ENCODE measurements at regions not wholly inside any gene's neighbourhood (a gene's known extent, or its start where the extent isn't known, plus 50 kb on each side); places are given as distances from the start of the nearest gene placed in this dataset.
"Not testable (repeated sequence)": the region's sequence is repeated elsewhere in the genome, so short reads cannot be mapped to it uniquely, and the experiment has no call there.

DNA sequence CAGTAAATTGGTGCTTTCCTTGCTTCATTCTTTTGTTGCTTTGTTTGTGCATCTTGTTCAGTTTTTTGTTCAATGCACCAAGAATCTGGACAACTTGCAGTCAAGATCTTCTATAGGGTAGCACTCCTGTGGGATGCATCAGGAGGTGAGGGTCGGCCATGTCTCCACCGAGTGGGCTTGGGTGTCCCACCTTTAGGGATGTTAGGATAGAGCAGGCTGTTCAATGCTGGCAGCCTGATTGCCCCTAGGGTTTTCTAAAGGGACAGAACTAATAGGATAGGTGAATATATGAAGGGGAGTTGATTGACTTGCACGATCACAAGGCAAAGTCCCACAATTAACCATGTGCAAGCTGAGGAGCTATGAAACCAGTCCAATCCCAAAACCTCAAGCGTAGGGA lies 109.9 kb downstream of the GLRX3 start:
- H3K27me3 Mint-ChIP-seq (ENCODE audit: low read depth): peaks cover 29% of the 10 kb centered on the region

DNA sequence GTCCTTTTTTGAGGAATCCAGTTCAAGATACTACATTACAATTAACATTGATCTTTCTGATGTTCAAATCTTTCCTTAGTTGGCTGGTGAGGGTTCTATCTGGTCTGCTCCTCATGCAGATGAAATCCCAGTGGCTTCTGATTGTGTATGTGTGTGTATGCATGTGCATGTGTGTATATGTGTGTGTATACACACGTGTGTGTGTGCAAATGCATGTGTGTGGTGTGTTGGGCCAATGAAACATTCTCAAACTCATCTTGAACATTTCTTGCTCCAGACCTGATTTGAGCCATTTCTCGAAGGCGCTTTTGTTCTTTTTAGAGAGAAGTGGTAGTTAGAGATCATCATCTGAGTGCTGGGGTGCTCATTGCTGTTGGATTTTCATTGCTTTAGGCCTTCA lies 113.9 kb downstream of the GLRX3 start:
- Mint-ChIP-seq H3K4me1 (ENCODE audit: low read depth) (no peaks in the 10 kb centered on the region), H3K27me3 (ENCODE audit: low read depth) (peaks cover 6% of the 10 kb centered on the region), H3K27ac (no peak overlapping the region), H3K36me3 (ENCODE audit: low read depth) (no peaks in the 10 kb centered on the region), H3K9me3 (no peaks in the 10 kb centered on the region), H3K4me3 (no peak overlapping the region)
- DNase-seq (ENCODE audit: low spot score): no peak

More for the DNA sequence above, 109.9 kb downstream of the GLRX3 start:
- Mint-ChIP-seq H3K9me3 (peaks cover 5% of the 10 kb centered on the region), H3K4me1 (ENCODE audit: low read depth) (peaks cover 10% of the 10 kb centered on the region), H3K36me3 (ENCODE audit: low read depth) (no peaks in the 10 kb centered on the region), H3K4me3 (no peak overlapping the region), H3K27ac (no peak overlapping the region)
- no peak for DNase-seq (ENCODE audit: low spot score)

DNA sequence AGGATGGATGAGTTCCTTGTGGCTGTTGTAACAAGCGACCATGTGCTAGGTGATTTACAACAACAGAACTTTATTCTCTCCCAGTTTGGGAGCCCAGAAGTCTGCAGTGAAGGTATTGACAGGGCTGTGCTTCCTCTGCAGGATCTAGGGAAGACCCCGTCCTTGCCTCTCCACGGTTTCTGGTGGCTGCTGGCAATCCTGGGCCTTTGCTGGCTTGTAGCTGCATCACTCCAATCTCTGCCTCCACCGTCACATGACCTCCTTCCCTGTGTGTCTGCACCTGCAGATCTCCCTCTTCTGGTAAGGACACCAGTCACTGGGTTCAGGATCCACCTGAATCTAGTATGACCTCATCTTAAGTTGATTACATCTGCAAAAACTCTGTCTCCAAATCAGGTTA lies 115.6 kb downstream of the GLRX3 start:
- Mint-ChIP-seq H3K27me3 (ENCODE audit: low read depth) (no peaks in the 10 kb centered on the region), H3K4me1 (ENCODE audit: low read depth) (no peaks in the 10 kb centered on the region), H3K9me3 (no peaks in the 10 kb centered on the region), H3K36me3 (ENCODE audit: low read depth) (no peaks in the 10 kb centered on the region), H3K27ac (no peak overlapping the region), H3K4me3 (no peak overlapping the region)
- no peak for DNase-seq (ENCODE audit: low spot score)

DNA sequence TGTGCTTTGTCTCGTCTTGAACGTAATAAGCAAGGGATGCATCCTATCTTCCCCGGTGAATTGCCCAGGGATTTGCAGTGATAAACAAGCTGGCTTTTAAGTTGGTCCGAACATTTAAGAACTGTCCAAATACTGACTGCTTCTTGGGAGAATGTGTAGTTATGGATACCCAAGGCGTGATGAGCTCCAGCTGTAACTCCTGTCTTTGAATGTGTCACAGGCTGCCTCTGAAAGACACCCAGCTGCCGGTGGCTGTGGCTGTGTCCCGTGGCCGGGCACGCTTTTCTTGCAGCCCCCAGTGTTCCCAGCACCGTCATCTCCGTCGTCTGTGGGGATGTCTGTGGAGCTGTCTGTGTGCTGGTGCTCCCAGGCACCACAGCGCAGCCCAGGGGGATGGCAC lies 118.1 kb downstream of the GLRX3 start:
- Mint-ChIP-seq H3K4me3 (no peak overlapping the region), H3K27ac (no peak overlapping the region), H3K36me3 (ENCODE audit: low read depth) (no peaks in the 10 kb centered on the region), H3K9me3 (no peaks in the 10 kb centered on the region), H3K27me3 (ENCODE audit: low read depth) (no peaks in the 10 kb centered on the region), H3K4me1 (ENCODE audit: low read depth) (no peaks in the 10 kb centered on the region)
- DNase-seq (ENCODE audit: low spot score): no peak

DNA sequence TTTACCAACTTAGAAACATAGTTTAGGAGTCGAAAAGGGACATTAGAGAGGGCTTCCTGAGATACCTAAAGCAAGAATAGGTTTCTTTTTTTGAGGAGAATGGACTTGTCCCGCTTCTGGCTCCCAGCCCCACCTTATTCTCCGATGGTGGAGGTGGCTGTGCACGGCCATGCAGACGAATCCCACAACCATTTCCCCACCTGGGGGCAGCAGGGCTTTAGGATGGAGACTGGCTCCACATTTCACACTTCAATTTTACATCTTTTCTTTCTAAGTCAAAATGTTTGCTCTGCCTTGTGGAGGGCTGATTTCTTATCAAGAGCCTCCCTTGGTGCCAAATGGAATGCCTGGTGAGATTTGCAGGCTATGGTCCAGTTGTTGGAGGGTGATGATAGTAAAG lies 118.5 kb downstream of the GLRX3 start:
- Mint-ChIP-seq H3K27ac (no peak overlapping the region), H3K9me3 (no peaks in the 10 kb centered on the region), H3K27me3 (ENCODE audit: low read depth) (no peaks in the 10 kb centered on the region), H3K4me3 (no peak overlapping the region), H3K36me3 (ENCODE audit: low read depth) (no peaks in the 10 kb centered on the region), H3K4me1 (ENCODE audit: low read depth) (no peaks in the 10 kb centered on the region)
- no peak for DNase-seq (ENCODE audit: low spot score)

DNA sequence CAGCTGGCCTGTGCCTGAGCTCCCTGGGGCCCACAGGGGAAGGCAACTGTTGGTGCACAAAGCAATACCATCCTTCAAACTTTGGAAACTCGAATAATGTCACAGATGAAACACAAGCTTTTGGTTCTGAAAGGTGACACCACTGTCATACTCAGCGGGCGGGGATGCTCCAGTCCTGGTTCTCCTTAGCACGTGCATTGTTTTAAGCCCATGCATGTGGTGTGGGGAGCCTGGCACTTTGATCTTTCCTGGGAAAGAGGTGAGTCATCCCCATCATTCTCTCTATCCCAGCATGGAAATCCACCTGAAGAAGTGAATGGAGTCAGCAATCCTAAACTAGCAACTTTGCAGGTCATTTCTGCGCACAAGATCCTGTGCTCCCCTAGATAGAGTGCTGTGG lies 119.6 kb downstream of the GLRX3 start:
- H3K4me3 Mint-ChIP-seq: no peak overlapping the region
- no peak overlapping the region for H3K27ac Mint-ChIP-seq
- no peaks in the 10 kb centered on the region for H3K27me3 Mint-ChIP-seq (ENCODE audit: low read depth)
- DNase-seq (ENCODE audit: low spot score): no peak
- no peaks in the 10 kb centered on the region for H3K9me3 Mint-ChIP-seq
- no peaks in the 10 kb centered on the region for H3K4me1 Mint-ChIP-seq (ENCODE audit: low read depth)
- H3K36me3 Mint-ChIP-seq (ENCODE audit: low read depth): no peaks in the 10 kb centered on the region

DNA sequence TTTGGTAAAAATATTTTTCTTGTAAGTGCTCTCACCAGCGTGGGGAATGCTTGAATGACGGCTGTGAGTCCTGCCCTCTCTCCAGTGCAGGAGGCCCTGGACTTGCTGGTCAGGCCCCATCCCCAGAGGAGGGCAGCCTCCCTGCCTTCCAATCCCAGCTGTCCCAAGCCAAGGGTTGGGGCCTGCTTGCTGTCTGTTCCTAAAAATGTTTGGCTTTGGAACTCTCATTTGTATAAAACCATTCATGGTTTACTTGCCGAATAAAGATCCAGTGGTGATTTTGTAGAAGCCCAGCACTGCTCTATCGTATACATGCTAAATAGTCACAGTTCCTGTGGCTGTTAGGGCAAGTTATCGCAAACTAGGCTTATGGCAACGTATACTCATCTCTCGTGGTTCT lies 121.7 kb downstream of the GLRX3 start:
- H3K9me3 Mint-ChIP-seq: no peaks in the 10 kb centered on the region
- H3K4me3 Mint-ChIP-seq: no peak overlapping the region
- no peaks in the 10 kb centered on the region for H3K36me3 Mint-ChIP-seq (ENCODE audit: low read depth)
- no peak overlapping the region for H3K27ac Mint-ChIP-seq
- H3K4me1 Mint-ChIP-seq (ENCODE audit: low read depth): no peaks in the 10 kb centered on the region
- no peaks in the 10 kb centered on the region for H3K27me3 Mint-ChIP-seq (ENCODE audit: low read depth)
- no peak for DNase-seq (ENCODE audit: low spot score)

DNA sequence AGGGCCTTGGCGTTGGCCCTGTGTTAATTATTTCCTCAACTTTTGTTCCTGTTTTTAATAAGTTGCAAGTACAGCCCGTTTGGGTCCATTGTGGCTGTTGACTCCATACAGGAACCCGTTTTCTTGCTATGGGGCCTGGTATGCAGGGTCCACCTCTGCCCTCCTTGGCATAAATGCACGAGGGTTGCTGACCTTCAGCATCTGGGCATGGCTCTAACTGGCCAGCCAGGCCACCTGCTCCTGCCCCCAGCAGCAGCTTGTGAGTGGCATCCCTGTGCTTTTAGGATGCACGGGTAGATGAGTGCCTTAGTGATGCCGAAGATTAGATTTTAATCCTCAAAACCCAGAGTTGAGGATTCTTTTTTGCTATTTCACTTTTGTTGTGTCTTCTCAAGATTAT lies 123.2 kb downstream of the GLRX3 start:
- Mint-ChIP-seq H3K9me3 (no peaks in the 10 kb centered on the region), H3K36me3 (ENCODE audit: low read depth) (no peaks in the 10 kb centered on the region), H3K27ac (no peak overlapping the region), H3K4me3 (no peak overlapping the region), H3K27me3 (ENCODE audit: low read depth) (no peaks in the 10 kb centered on the region), H3K4me1 (ENCODE audit: low read depth) (no peaks in the 10 kb centered on the region)
- DNase-seq (ENCODE audit: low spot score): no peak

DNA sequence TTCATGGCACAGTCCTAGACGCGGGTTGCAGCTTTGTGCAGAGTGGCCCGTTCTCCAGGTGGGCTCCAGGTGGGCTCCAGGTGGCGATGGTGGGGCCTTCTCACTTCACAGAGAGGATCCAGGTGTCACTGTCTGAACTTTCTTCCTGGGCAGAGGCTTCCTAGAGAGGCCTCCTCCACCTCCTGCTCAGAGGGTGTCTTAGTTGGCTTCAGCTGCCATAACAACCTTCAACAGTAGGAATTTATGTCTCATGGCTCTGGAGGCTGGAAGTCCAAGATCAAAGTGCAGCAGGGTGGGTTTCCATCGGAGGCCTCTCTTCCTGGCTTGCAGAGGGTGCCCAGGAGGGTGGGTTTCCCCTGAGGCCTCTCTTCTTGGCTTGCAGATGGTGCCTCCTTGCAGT lies 125.1 kb downstream of the GLRX3 start:
- H3K27ac Mint-ChIP-seq: no peak overlapping the region
- no peaks in the 10 kb centered on the region for H3K9me3 Mint-ChIP-seq
- H3K4me3 Mint-ChIP-seq: no peak overlapping the region
- no peaks in the 10 kb centered on the region for H3K27me3 Mint-ChIP-seq (ENCODE audit: low read depth)
- DNase-seq (ENCODE audit: low spot score): no peak
- no peaks in the 10 kb centered on the region for H3K36me3 Mint-ChIP-seq (ENCODE audit: low read depth)
- no peaks in the 10 kb centered on the region for H3K4me1 Mint-ChIP-seq (ENCODE audit: low read depth)

DNA sequence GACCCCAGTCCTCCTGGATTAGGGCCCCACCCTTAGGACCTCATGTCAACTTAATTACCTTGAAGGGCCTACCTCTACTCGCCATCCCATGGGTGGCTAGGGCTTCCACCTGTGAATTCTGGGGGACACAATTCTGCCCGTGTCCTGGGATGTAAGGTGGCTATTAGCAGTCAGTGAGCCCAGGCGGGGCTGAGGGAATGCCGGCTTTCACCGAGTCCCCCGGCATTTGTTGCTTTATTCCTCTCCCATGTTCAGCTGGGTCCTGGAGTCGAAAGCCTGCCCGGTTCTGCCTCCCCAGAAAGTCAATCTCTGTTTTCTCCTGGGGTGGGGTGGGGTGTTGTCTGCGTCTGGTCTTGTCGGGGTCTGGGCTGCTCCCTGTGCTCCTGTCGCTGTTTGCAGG lies 125.6 kb downstream of the GLRX3 start:
- H3K36me3 Mint-ChIP-seq (ENCODE audit: low read depth): no peaks in the 10 kb centered on the region
- no peaks in the 10 kb centered on the region for H3K4me1 Mint-ChIP-seq (ENCODE audit: low read depth)
- H3K9me3 Mint-ChIP-seq: no peaks in the 10 kb centered on the region
- no peak overlapping the region for H3K27ac Mint-ChIP-seq
- no peak overlapping the region for H3K4me3 Mint-ChIP-seq
- no peaks in the 10 kb centered on the region for H3K27me3 Mint-ChIP-seq (ENCODE audit: low read depth)
- no peak for DNase-seq (ENCODE audit: low spot score)

DNA sequence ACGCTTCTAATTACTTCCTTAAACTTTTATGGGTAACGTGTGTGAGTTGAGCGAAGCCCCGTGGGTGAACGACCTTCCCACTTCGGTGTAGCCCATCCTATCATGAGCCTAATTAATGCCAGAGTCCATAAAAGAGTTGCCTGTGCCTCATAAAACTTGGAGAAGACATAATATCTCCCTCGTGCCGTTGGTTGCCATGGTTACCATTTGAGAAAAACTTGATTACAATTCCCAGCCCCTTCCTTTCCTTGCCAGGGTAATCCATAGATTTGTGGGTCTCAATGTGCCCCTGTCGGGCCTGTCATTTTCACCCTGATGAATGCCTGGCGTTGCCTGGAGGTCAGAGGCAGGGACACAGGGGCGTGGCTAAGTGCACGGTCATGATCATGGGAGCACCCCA lies 127.1 kb downstream of the GLRX3 start:
- no peak for DNase-seq (ENCODE audit: low spot score)
- no peaks in the 10 kb centered on the region for H3K9me3 Mint-ChIP-seq
- no peaks in the 10 kb centered on the region for H3K27me3 Mint-ChIP-seq (ENCODE audit: low read depth)
- H3K4me3 Mint-ChIP-seq: no peak overlapping the region
- H3K4me1 Mint-ChIP-seq (ENCODE audit: low read depth): no peaks in the 10 kb centered on the region
- no peaks in the 10 kb centered on the region for H3K36me3 Mint-ChIP-seq (ENCODE audit: low read depth)
- no peak overlapping the region for H3K27ac Mint-ChIP-seq

DNA sequence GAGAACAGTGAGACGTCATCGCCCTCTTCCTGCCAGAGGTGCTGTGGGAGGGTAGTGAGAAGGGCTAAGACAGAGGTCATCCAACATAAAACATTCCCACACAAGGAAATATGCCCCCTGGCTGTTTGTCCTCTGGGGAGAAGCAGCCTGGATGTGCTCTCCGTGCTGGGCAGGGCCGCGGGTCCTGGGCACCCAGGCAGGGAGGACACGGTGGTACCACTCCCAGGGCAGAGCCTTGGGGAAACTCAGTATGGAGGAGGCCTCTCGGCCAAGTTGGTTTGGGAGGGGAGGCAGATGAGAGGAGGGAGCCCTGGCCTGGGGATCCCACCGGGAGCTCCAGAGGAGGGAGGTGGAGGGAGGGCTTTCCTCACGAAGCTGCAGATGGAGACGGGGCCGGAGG lies 129.4 kb downstream of the GLRX3 start:
- H3K27ac Mint-ChIP-seq: no peak overlapping the region
- H3K9me3 Mint-ChIP-seq: no peaks in the 10 kb centered on the region
- H3K27me3 Mint-ChIP-seq (ENCODE audit: low read depth): no peaks in the 10 kb centered on the region
- DNase-seq (ENCODE audit: low spot score): no peak
- H3K36me3 Mint-ChIP-seq (ENCODE audit: low read depth): no peaks in the 10 kb centered on the region
- no peak overlapping the region for H3K4me3 Mint-ChIP-seq
- H3K4me1 Mint-ChIP-seq (ENCODE audit: low read depth): no peaks in the 10 kb centered on the region

DNA sequence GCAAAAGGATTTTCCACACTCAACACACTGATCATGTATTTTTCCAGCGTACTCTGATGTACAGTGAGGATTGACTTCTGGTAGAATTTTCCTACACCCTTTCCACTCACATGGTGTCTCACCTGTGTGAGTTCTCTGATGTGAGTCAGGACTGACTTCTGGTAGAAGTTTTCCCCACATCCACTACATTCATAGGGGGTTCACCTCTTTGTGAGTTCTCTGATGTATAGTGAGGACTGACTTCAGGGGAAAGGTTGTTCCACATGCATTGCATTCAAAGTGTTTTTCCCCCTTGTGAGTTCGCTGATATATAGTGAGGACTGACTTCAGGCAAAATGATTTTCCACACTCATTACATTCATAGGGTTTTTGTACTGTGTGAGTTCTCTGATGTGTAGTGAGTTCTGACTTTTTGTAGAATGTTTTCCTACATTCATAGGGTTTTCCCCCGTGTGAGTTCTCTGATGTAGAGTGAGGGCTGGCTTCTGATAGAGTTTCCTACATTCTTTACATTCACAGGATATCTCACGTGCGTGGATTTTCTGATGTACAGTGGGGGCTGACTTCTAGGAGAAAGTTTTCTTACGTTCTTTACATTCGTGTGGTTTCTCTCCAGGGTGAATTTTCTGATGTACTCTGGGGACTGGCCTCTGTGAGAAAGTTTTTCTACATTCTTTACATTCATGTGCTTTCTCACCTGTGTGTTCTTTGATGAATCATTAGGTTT lies 146.5 kb downstream of the GLRX3 start:
- Mint-ChIP-seq H3K9me3 (peaks cover 70% of the 10 kb centered on the region), H3K36me3 (ENCODE audit: low read depth) (peaks cover 5% of the 10 kb centered on the region), H3K4me1 (ENCODE audit: low read depth) (no peaks in the 10 kb centered on the region), H3K4me3 (no peak overlapping the region), H3K27ac (no peak overlapping the region), H3K27me3 (ENCODE audit: low read depth) (no peaks in the 10 kb centered on the region)
- DNase-seq (ENCODE audit: low spot score): no peak

DNA sequence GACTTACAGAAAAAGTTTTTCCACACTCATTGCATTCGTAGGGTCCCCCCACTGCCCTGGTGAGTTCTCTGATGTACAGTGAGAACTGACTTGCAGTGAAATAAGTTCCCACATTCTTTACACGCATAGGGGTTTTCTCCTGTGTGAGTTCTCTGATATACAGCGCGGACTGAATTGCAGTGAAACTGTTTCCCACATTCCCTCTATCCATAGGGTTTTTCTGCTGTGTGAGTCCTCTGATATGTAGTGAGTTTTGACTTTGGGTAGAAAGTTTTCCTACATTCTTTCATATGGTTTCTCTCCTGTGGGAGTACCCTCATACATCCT lies 147.0 kb downstream of the GLRX3 start:
- DNase-seq (ENCODE audit: low spot score): no peak
- H3K4me1 Mint-ChIP-seq (ENCODE audit: low read depth): no peaks in the 10 kb centered on the region
- no peak overlapping the region for H3K27ac Mint-ChIP-seq
- peaks cover 5% of the 10 kb centered on the region for H3K36me3 Mint-ChIP-seq (ENCODE audit: low read depth)
- H3K27me3 Mint-ChIP-seq (ENCODE audit: low read depth): no peaks in the 10 kb centered on the region
- H3K4me3 Mint-ChIP-seq: no peak overlapping the region
- peaks cover 74% of the 10 kb centered on the region for H3K9me3 Mint-ChIP-seq

DNA sequence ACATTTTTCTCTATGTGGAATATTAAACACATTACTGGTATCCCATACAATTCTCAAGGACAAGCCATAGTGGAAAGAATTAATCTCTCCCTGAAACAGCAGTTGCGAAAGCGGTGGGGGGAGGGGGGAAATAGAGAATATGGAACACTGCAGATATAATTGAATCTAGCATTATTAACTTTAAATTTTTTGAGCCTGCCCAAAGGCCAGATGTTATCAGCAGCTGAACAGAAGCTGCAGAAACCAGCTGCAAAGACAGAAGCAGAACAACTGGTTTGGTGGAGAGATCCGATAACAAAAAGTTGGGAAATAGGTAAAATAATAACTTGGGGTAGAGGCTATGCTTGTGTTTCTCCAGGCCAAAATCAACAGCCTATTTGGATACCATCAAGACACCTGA lies 159.6 kb downstream of the GLRX3 start:
- H3K9me3 Mint-ChIP-seq: peaks cover 63% of the 10 kb centered on the region
- H3K4me1 Mint-ChIP-seq (ENCODE audit: low read depth); H3K4me3 Mint-ChIP-seq; H3K27ac Mint-ChIP-seq; H3K27me3 Mint-ChIP-seq (ENCODE audit: low read depth); H3K36me3 Mint-ChIP-seq (ENCODE audit: low read depth); DNase-seq (ENCODE audit: low spot score): not testable (repeated sequence)
